ENCODE measurements at regions not wholly inside any gene's neighbourhood (a gene's known extent, or its start where the extent isn't known, plus 50 kb on each side); places are given as distances from the start of the nearest gene placed in this dataset.

- no peak for DNase-seq
These were observed 179.0 kb downstream of the ADGRA3 start for GRCh38 chr4:22336822-22337221.

GRCh38 chr4:22334155-22334554 is 181.7 kb downstream of the ADGRA3 start:
- no peak for DNase-seq

- no peak for DNase-seq
These were observed 191.4 kb downstream of the ADGRA3 start for GRCh38 chr4:22324422-22324821.

- no peak for DNase-seq
These were observed 192.2 kb downstream of the ADGRA3 start for GRCh38 chr4:22323691-22324090.

GRCh38 chr4:22322996-22323395 is 192.9 kb downstream of the ADGRA3 start:
- no peak for DNase-seq

GRCh38 chr4:22315628-22316027 is 200.2 kb downstream of the ADGRA3 start:
- DNase-seq, result peak; percentile 22

GRCh38 chr4:22313976-22314375 is 201.9 kb downstream of the ADGRA3 start:
- DNase-seq, result no peak

GRCh38 chr4:22312113-22312512 is 203.8 kb downstream of the ADGRA3 start:
- no peak for DNase-seq

- no peak for DNase-seq
These were observed 214.6 kb downstream of the ADGRA3 start for GRCh38 chr4:22301253-22301652.

- DNase-seq, result no peak
These were observed 216.2 kb downstream of the ADGRA3 start for GRCh38 chr4:22299678-22300077.

GRCh38 chr4:22287631-22288030 is 228.2 kb downstream of the ADGRA3 start:
- DNase-seq, result no peak

- DNase-seq, result no peak
These were observed 247.4 kb downstream of the ADGRA3 start for GRCh38 chr4:22268350-22269025.

GRCh38 chr4:22264261-22264660 is 251.6 kb downstream of the ADGRA3 start:
- no peak for DNase-seq

- no peak for DNase-seq
These were observed 262.4 kb downstream of the ADGRA3 start for GRCh38 chr4:22253431-22253830.

- no peak for DNase-seq
These were observed 269.0 kb downstream of the ADGRA3 start for GRCh38 chr4:22246847-22247246.

GRCh38 chr4:22245294-22245693 is 270.6 kb downstream of the ADGRA3 start:
- no peak for DNase-seq

- DNase-seq, result no peak
These were observed 274.5 kb downstream of the ADGRA3 start for GRCh38 chr4:22241415-22241814.

- DNase-seq, result no peak
These were observed 275.1 kb downstream of the ADGRA3 start for GRCh38 chr4:22240814-22241213.

- DNase-seq, result no peak
These were observed 277.1 kb downstream of the ADGRA3 start for GRCh38 chr4:22238742-22239141.

- DNase-seq, result no peak
These were observed 277.9 kb downstream of the ADGRA3 start for GRCh38 chr4:22237846-22238494.

- DNase-seq, result peak; percentile 44
These were observed 278.6 kb downstream of the ADGRA3 start for GRCh38 chr4:22237155-22237751.

- DNase-seq, result no peak
These were observed 280.2 kb downstream of the ADGRA3 start for GRCh38 chr4:22235698-22236097.

- DNase-seq, result no peak
These were observed 282.6 kb downstream of the ADGRA3 start for GRCh38 chr4:22233230-22233629.

GRCh38 chr4:22220965-22221364 is 272.4 kb upstream of the KCNIP4 start:
- DNase-seq, result no peak
